VCaP (cell line): ENCODE measurements at regions not wholly inside any gene's neighbourhood (a gene's known extent, or its start where the extent isn't known, plus 50 kb on each side); places are given as distances from the start of the nearest gene placed in this dataset.

Experiments
- H3K27ac ChIP-seq: fragments of 450-650 bp; 2 replicates; pipeline ENCODE4 v1.5.1; 2017
- CTCF ChIP-seq: fragments of 450-650 bp; conservative IDR thresholded peaks from 2 replicates; pipeline ENCODE4 v1.5.1; 2017; ENCODE audit warnings: mild to moderate bottlenecking, moderate library complexity

GRCh38 chr4:111807576-111807975 is 337.7 kb upstream of the FAM241A start:
- H3K27ac ChIP-seq, result no peak overlapping the region
- no peak for TF ChIP-seq CTCF

- TF ChIP-seq CTCF, result no peak
Observed at GRCh38 chr4:111808174-111808573, 337.1 kb upstream of the FAM241A start.

GRCh38 chr4:111811661-111812060 is 333.6 kb upstream of the FAM241A start:
- TF ChIP-seq CTCF, result no peak

More at GRCh38 chr4:111808174-111808573, 337.1 kb upstream of the FAM241A start:
- H3K27ac ChIP-seq, result no peak overlapping the region

GRCh38 chr4:111812114-111812513 is 333.1 kb upstream of the FAM241A start:
- no peak for TF ChIP-seq CTCF
- no peak overlapping the region for H3K27ac ChIP-seq

More at GRCh38 chr4:111811661-111812060, 333.6 kb upstream of the FAM241A start:
- H3K27ac ChIP-seq, result no peak overlapping the region

GRCh38 chr4:111812760-111813159 is 332.5 kb upstream of the FAM241A start:
- TF ChIP-seq CTCF, result no peak
- no peak overlapping the region for H3K27ac ChIP-seq

- TF ChIP-seq CTCF, result no peak
- no peak overlapping the region for H3K27ac ChIP-seq
Observed at GRCh38 chr4:111813555-111814140, 331.6 kb upstream of the FAM241A start.

- H3K27ac ChIP-seq, result no peak overlapping the region
- TF ChIP-seq CTCF, result no peak
Observed at GRCh38 chr4:111814961-111815360, 330.3 kb upstream of the FAM241A start.
